DND-41 (cell line): ENCODE measurements at regions not wholly inside any gene's neighbourhood (a gene's known extent, or its start where the extent isn't known, plus 50 kb on each side); places are given as distances from the start of the nearest gene placed in this dataset.
A peak's percentile ranks its signal among the peaks of the same experiment; 100 is the strongest.

Experiments used
- ATAC-seq: fragments of 200-7000 bp; cut with Tn5 transposase; 3 replicates; pipeline ENCODE4 v1.9.1; 2021; ENCODE audit warnings: low read depth; ENCODE audit not compliant: insufficient read depth
- DNase-seq: peaks from one replicate; pipeline ENCODE4 v3.0.0-alpha.2; 2020
- H2AFZ ChIP-seq: 2 replicates; pipeline ENCODE4 v1.6.0; 2012; ENCODE audit warnings: low read depth, low read length
- H3K27ac ChIP-seq: 2 replicates; pipeline ENCODE4 v1.5.1; 2012; ENCODE audit warnings: low read length, inconsistent platforms
- H3K27me3 ChIP-seq: fragments of 200-600 bp; sonication (generic); 2 replicates; pipeline ENCODE4 v1.6.0; 2012; ENCODE audit warnings: low read length, mild to moderate bottlenecking, inconsistent platforms; ENCODE audit not compliant: insufficient read depth, poor library complexity
- H3K36me3 ChIP-seq: 2 replicates; pipeline ENCODE4 v1.5.1; 2012; ENCODE audit warnings: low read length, inconsistent platforms; ENCODE audit not compliant: insufficient read depth
- H3K4me1 ChIP-seq: 2 replicates; pipeline ENCODE4 v1.5.1; 2012; ENCODE audit warnings: mild to moderate bottlenecking, low read length; ENCODE audit not compliant: insufficient read depth
- H3K4me2 ChIP-seq: 2 replicates; pipeline ENCODE4 v1.6.0; 2012; ENCODE audit warnings: mild to moderate bottlenecking, moderate library complexity, low read length, inconsistent platforms; ENCODE audit not compliant: insufficient read depth
- H3K4me3 ChIP-seq, 2 experiments: fragments of 200-600 bp in 1 of 2; shearing (Covaris generic) in 1 of 2; 2 replicates each; pipeline ENCODE4 v1.5.1; 2012 to 2016; ENCODE audit warnings: inconsistent platforms in 2 of 2, low read length in 2 of 2, mild to moderate bottlenecking in 2 of 2, low read depth in 1 of 2, moderate library complexity in 1 of 2
- H3K79me2 ChIP-seq: 2 replicates; pipeline ENCODE4 v1.6.0; 2012; ENCODE audit warnings: low read length, inconsistent platforms; ENCODE audit not compliant: insufficient read depth
- H3K9ac ChIP-seq: 2 replicates; pipeline ENCODE4 v1.6.0; 2012; ENCODE audit warnings: low read depth, mild to moderate bottlenecking, inconsistent platforms, low read length, moderate library complexity
- H3K9me3 ChIP-seq: 2 replicates; pipeline ENCODE4 v1.5.1; 2012; ENCODE audit warnings: low read length, moderate library complexity, mild to moderate bottlenecking, inconsistent platforms; ENCODE audit not compliant: insufficient read depth, severe bottlenecking
- H4K20me1 ChIP-seq: 2 replicates; pipeline ENCODE4 v1.6.0; 2012; ENCODE audit warnings: low read length; ENCODE audit not compliant: insufficient read depth
- EZH2 ChIP-seq: IDR thresholded peaks from 3 replicates; pipeline ENCODE4 v1.6.1; 2012; ENCODE audit warnings: borderline replicate concordance, low read depth, mild to moderate bottlenecking, moderate library complexity, low read length, inconsistent platforms; ENCODE audit not compliant: severe bottlenecking
- TF ChIP-seq, protein P1 (sequence below): IDR thresholded peaks from 2 replicates; pipeline ENCODE4 v1.5.1; 2012; ENCODE audit warnings: borderline replicate concordance, low read length, moderate library complexity, mild to moderate bottlenecking; ENCODE audit not compliant: poor library complexity, severe bottlenecking; ENCODE audit errors: extremely low read depth

DNA sequence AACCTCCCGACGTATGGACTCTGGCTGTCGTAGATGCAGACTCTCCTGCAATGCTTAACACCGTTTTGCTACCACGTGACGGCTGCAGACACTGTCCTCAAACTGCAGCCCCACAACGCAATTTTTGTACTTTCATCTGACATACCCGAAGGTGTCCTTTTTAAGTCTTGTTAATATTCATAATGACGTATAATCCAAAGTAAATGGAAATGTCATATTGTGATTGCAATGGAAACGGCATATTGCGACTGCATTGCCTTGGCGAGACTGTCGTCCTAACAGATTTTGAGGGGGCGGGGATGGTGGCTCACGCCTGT lies 79.3 kb upstream of the TBC1D3K start:
- H3K27me3 ChIP-seq, result no peaks in the 10 kb centered on the region
- H3K9me3 ChIP-seq, result no peaks in the 10 kb centered on the region
- H2AFZ ChIP-seq, result no peak overlapping the region
- H3K9ac ChIP-seq, result no peak overlapping the region
- TF ChIP-seq EZH2, result no peak
- TF ChIP-seq, protein P1, sequence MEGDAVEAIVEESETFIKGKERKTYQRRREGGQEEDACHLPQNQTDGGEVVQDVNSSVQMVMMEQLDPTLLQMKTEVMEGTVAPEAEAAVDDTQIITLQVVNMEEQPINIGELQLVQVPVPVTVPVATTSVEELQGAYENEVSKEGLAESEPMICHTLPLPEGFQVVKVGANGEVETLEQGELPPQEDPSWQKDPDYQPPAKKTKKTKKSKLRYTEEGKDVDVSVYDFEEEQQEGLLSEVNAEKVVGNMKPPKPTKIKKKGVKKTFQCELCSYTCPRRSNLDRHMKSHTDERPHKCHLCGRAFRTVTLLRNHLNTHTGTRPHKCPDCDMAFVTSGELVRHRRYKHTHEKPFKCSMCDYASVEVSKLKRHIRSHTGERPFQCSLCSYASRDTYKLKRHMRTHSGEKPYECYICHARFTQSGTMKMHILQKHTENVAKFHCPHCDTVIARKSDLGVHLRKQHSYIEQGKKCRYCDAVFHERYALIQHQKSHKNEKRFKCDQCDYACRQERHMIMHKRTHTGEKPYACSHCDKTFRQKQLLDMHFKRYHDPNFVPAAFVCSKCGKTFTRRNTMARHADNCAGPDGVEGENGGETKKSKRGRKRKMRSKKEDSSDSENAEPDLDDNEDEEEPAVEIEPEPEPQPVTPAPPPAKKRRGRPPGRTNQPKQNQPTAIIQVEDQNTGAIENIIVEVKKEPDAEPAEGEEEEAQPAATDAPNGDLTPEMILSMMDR, result no peak
- no peaks in the 10 kb centered on the region for H3K36me3 ChIP-seq
- peaks cover 4% of the 10 kb centered on the region for H3K4me1 ChIP-seq
- H3K79me2 ChIP-seq, result no peaks in the 10 kb centered on the region
- H3K4me2 ChIP-seq, result no peak overlapping the region
- DNase-seq, result no peak
- H3K27ac ChIP-seq, result no peak overlapping the region
- H3K4me3 ChIP-seq, result no peak overlapping the region
- no peak for ATAC-seq
- H4K20me1 ChIP-seq, result no peaks in the 10 kb centered on the region

DNA sequence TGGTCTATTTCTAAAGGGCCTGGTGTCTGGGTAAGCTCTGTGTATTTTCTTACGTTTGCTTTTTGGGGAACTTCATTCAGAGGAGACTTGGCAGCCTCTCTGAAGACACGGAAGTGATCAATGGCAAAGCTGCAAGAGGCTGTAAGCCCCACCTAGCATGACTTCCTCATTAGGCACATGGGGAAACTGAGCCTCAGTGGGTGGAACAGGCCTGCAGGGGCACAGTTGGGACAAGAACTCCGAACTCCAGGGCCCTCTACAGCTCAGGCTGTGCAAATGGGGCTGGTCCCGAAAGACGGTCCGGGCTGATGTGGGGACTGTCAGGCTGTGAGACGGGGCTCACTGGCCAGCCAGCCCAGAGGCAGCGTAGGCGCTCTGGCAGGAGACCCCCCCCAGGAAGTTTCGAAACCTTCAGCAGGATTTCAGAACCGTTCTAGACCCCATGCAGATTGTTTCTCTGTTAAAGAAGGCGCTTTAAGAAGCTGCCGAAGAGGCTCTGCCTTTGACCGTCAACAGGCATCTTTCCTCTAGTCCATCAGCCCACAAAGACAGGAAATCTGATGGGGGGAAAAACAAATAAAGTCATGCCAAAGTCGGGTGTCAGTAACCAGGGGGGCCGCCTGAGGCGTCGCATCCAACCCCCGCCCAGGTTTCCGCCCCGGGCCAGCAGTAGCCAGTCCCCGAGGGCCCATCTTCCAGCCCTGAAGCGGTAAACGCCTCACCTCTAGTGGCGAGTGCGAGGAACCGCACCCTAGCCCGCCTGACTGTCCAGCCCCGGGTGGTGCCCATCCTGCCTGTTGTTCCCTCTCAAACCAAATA lies 79.8 kb upstream of the TBC1D3K start:
- no peaks in the 10 kb centered on the region for H3K9me3 ChIP-seq
- no peak overlapping the region for H3K9ac ChIP-seq
- no peak for DNase-seq
- H3K4me2 ChIP-seq, result no peak overlapping the region
- H3K36me3 ChIP-seq, result no peaks in the 10 kb centered on the region
- no peak overlapping the region for H3K27ac ChIP-seq
- H2AFZ ChIP-seq, result no peak overlapping the region
- no peaks in the 10 kb centered on the region for H4K20me1 ChIP-seq
- ATAC-seq, result no peak
- H3K27me3 ChIP-seq, result no peaks in the 10 kb centered on the region
- no peak overlapping the region for H3K4me3 ChIP-seq
- H3K79me2 ChIP-seq, result no peaks in the 10 kb centered on the region
- peaks cover 4% of the 10 kb centered on the region for H3K4me1 ChIP-seq
- TF ChIP-seq, protein P1, result peak; percentile 40
- TF ChIP-seq EZH2, result no peak

DNA sequence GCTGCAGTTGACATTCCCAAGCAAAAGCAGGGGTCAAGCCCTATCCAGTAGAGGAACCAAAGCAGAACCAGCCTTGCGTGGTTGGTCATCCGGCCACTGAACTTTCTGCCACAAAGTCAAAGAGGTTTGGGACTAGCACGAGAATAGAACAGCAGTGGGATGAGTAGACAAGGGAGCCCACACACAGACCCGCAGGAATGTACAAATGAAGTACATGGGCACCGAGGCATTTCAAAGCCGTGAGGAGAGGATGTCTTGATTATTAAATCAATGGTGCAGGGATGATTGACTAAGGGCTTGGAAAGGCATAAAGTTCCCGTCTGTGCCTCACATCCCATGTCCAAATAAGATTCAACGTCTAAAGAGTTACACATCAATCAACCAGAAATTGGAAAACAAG lies 81.8 kb upstream of the TBC1D3K start:
- Histone ChIP-seq H3K4me1 (no peaks in the 10 kb centered on the region), H3K4me3 (no peak overlapping the region), H2AFZ (no peak overlapping the region), H3K9ac (no peak overlapping the region), H3K27me3 (peaks cover 8% of the 10 kb centered on the region), H3K79me2 (no peaks in the 10 kb centered on the region), H4K20me1 (no peaks in the 10 kb centered on the region), H3K27ac (no peak overlapping the region), H3K9me3 (no peaks in the 10 kb centered on the region), H3K36me3 (no peaks in the 10 kb centered on the region), H3K4me2 (no peak overlapping the region)
- ATAC-seq, result no peak
- TF ChIP-seq, protein P1, result no peak
- TF ChIP-seq EZH2, result no peak
- DNase-seq, result no peak
